NCI-H2196 (cell line): ENCODE measurements at regions not wholly inside any gene's neighbourhood (a gene's known extent, or its start where the extent isn't known, plus 50 kb on each side); places are given as distances from the start of the nearest gene placed in this dataset.

Experiments used
- DNase-seq: peaks from one replicate; lab custom pipeline; 2025; ENCODE audit not compliant: unreplicated experiment; lab: John Stamatoyannopoulos, UW

DNA sequence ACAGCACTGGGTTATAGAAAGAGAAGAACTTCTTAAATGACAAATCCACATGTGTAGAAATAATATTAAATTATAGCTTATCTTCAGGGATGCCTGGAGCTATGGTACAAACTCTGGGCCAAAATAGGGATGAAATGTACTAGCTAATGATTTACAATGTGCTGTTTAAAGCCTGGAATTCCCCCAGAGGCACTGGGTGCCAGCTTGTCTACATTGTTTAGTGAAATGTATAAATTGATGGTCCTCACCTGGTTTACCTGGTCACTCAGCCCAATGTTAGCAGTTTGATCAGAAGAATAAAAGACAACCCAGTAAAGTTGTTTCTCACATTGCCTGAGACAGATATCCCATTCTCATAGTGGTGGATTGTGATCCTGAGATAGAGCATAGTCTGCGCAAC lies 597.2 kb downstream of the DIAPH3 start:
- DNase-seq: no peak

DNA sequence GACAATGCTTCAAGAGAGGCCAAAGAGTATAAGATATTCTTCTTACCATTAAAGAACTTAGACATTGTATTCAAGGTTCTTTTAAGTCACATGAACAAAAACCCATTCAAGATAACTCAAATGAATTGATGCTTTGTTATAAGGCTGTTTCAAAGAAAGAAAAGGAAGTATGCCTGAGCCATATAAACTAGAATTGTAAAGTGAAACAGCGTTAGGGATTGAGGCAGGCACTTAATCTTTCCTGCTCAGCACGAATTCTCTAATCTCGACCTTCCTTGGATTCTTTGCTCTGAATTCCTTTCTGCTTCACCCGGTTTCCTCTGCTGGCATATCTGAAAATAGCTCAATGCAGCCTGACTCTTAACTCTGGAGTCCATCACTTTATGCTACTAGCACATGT lies 595.4 kb downstream of the DIAPH3 start:
- no peak for DNase-seq

DNA sequence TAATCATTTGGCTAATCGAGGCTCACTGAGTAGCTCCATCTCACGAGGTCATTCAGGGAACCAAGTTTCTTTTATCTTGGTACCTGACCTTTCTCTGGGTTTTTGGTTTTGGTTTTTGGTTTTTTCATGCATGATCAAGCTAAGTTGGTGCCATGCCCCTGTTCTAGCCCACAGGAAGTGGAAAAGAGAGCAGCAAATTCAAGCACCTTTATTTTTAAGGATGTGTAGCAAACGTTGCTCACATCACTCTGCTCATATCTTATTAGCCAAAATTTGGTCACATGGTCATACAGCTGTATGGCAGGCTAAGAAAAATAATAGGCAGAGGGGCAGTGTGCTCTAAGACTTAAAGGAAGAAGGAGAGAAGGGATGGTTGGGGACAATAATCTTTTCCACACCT lies 593.5 kb downstream of the DIAPH3 start:
- DNase-seq: no peak

DNA sequence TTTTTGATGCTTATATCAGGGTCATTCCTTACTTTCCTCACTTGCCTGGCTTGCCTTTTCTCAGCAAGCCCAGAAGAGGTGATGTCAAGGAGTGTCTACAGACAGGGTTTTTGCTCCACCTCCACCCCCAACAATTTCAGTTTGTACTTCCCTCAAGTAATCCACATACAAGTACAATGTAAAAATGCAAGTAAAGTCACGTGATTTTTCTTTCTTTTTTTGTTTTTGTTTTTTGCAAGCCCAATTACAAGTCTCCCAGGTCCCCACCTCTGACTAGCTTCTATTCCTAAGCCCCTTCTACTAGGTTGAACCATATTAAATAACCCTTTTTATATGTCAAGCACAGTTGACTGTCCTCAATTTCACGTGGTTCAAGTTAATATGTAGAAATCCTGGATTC lies 579.6 kb downstream of the DIAPH3 start:
- DNase-seq: no peak

DNA sequence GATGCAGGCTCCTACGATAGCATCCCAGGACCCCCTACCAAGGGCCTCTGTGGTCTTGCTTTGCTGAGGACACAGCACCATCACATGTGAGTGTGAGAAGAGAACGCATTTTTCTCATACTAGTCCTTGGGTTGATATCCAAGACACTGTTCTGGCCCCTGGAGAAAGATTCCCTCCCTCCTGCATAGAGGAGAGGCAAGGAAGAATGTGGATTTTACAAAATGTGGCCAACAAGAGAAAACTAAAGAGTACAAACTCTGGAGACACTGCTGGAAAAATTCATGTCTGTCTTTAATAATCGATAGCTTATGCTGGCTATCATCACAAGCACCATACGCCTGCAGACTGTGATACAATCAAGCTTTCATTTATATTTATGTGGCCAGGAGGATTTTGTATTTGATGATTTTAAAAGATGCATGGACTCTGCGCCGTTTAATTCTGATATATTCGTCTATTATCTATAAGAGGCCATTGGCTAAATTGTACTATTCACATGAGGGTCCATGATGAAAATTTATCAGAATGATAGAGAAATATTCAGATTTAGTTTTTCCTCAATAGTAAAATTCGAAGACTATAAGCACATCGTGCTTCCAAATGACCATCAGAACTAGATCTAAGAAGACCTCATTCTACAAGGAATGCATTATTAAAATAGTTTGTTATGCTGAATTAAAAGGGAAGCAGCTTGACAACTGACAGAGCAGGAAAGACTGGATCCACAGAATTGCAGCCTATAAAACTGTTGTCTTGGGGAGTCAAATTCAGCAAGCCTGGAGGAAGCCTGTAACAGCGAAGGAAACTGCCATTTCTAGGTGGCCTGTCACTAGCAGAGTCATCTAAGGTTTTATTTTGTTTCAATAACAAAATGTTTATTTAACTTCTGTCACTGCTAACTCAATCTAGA lies 578.7 kb downstream of the DIAPH3 start:
- DNase-seq: no peak

DNA sequence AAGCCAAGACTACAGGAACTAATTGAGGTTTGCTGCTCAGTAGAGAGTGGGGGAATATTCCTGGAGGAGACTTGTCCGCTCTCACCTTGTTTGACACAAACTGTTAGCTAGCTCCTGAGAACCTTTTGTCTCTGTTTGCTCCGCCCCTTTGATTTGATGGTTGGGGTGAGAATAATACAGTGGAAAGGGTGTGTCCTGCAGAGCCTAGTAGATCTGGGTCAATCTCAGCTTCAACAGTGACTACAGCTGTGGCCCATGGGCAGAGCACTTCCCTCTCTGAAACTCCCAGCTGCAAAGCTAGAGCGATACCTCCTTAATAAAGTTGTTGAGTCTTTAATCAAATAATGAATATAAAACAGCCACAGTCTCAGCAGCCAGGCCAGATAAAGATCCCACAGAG lies 576.7 kb downstream of the DIAPH3 start:
- DNase-seq: no peak

DNA sequence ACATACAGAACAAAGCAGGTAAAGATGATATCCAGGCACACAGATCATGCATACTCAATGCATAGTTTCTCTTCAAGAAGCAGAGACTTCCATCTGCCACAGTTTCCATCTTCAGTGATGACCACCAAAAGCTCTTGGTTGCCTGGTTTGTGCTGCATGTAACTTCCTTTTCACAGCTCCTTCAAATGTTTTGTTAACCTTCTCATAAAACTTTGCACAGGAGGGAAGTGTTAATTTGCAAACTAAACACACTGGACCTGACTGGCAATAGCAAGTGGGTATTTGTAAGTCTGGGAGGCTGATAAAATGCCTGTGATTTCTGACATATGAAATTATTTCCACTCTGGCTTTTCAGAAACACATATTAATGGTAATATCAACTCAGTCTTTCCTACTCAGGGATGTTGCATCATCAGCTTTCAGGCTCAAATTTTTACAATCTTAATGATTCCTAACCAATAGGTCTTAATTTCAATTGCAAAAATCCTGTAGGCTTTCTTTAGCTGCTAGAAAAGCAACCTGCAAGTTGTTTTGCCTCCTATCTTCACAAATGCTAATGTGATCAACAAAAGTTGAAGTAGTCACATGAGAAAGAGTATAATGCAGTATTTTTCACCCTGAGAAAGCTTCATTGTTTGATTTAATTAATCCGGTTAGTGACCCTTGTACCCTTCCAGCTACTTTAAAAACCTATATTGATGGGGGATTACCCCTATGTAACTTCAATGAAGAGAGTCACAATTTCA lies 575.6 kb downstream of the DIAPH3 start:
- DNase-seq: no peak

DNA sequence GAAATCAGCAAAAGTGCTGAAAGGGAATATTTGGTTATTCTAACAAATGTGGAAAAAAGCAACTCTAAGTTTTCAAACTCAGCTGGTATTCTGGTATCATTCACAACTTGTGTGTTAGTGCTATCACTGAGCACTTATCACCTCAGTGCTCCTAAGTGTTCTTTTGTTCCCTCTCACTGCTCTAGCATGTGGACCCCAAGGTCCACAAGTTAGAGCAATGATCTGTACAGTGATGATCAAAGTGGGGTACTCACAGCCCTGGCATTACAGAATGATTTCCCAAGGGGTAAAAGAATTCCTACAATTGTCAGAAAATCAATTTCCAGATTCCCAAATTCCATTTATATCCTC lies 575.0 kb downstream of the DIAPH3 start:
- no peak for DNase-seq

DNA sequence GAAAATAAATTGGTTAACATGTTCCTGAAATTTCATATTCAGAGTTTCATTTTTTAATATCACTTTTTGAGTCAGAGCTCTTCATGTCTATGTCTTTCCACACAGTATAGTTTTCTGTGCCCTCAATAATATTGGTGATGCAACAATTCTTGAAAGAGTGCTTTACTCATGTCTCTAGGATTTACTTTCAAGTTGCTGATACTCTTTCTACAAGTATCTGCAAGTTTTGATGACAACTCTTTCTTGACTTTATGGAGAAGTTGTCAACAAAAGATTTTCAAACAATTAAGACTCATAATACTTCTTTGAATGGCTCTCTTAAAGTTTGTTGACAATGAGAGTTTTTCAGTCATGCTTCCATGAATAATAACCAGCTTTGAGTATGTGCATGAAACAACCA lies 561.7 kb downstream of the DIAPH3 start:
- no peak for DNase-seq

DNA sequence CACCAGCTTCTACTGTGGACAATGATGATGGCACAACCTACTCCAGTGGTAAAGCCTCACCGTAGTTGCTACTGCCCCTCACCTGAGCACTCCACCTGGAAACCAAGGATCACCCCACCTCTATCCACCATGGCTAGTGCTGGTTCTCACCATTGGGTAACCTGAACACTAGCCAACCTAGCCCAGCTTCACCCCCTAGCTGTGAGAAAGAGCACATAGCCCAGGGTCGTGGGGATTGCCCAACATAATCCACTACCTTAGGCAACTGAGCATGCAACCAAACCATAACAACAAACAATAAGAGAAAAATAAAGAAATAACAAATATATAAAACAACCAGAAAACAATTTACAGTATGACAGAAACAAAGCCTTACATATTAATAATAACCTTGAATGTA lies 560.1 kb downstream of the DIAPH3 start:
- DNase-seq: no peak

DNA sequence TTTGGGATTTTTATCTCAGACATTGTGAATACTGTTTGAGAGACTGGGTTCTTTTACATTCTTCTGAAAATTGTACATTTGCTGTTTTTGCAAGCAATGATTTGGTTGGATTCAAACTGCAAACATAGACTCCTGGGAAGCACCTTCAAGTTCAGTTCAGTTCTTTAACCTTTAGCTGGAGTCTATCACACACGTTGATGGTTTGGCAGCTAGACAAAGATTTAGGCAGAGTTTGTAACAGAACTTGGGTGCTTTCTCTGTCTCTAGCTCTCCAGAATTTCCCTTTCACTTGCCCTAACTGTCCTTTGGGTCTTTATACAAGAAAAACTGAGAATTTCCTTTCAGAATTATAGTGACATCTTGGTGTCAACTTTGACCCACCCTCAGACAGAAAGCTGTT lies 556.6 kb downstream of the DIAPH3 start:
- no peak for DNase-seq

DNA sequence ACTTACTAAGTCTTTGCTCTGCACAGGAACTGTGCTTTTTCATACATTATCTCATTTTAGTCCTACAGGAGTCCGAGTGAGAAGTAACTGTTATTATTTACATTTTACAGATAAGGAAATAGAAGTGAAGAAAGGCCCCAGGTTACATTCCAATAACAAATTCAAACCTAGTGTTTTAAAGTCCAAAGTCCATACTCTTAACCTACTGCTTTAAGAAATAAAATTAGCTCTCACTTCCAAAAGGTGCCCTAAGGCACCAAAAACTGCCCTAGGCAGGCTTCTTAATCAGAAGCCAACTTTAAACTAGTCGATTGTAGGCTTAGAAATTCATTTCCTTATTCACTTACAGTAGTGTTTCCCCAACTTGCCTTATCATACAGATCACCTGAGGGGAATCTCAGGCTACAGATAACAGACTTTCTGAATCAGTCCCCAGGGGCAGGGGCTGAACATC lies 555.9 kb downstream of the DIAPH3 start:
- no peak for DNase-seq

DNA sequence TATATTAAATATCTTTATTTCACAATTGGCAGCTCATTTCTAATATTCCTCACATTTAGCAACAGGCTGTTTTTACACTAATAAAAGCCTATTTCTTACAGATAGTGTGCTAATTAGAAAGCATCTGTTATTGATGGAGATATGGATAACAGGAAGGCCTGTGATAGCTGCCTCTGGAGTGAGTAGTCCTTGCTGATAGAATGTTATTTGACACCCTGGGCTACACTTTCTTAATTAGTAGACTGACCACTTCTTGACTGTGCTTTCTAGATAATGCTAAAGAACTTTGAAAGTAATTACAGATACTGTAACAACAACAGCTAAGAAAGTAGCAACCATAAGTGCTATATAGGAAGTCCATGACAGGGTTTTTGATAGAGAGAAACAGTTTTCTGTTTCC lies 554.3 kb downstream of the DIAPH3 start:
- DNase-seq: no peak
